ENCODE measurements at regions not wholly inside any gene's neighbourhood (a gene's known extent, or its start where the extent isn't known, plus 50 kb on each side); places are given as distances from the start of the nearest gene placed in this dataset.

DNA sequence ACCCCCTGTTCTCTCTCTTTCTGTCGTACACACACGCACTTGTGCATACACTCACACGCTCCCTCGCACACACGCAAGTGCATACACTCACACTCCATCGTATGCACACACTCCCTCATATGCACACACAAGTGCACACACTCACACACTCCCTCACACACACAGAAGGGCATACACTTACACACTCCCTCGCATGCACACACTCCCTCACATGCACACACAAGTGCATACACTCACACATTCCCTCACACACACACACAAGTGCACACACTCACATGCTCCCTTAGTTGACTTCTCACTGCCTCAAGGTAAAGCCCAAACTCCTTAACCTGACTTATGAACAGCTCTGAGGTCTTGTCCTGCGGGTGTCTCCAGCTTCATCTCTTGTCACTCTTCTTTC is 78.7 kb downstream of the NOG start:
- Histone ChIP-seq H3K4me1 (no peaks in the 10 kb centered on the region), H3K4me3 (no peak overlapping the region), H3K36me3 (no peaks in the 10 kb centered on the region), H3K27ac (no peak overlapping the region), H3K27me3 (peaks cover 0 to 24% of the 10 kb centered on the region in 2 donors), H3K9me3 (no peaks in the 10 kb centered on the region)
- 93% methylated on average over 8 of the region's 8 CpGs for WGBS, 2 donors
- TF ChIP-seq EP300 (IDR thresholded peaks at IDR 0.05) (no peak), POLR2A (IDR thresholded peaks at IDR 0.05) (no peak)
- TF ChIP-seq, protein P1, sequence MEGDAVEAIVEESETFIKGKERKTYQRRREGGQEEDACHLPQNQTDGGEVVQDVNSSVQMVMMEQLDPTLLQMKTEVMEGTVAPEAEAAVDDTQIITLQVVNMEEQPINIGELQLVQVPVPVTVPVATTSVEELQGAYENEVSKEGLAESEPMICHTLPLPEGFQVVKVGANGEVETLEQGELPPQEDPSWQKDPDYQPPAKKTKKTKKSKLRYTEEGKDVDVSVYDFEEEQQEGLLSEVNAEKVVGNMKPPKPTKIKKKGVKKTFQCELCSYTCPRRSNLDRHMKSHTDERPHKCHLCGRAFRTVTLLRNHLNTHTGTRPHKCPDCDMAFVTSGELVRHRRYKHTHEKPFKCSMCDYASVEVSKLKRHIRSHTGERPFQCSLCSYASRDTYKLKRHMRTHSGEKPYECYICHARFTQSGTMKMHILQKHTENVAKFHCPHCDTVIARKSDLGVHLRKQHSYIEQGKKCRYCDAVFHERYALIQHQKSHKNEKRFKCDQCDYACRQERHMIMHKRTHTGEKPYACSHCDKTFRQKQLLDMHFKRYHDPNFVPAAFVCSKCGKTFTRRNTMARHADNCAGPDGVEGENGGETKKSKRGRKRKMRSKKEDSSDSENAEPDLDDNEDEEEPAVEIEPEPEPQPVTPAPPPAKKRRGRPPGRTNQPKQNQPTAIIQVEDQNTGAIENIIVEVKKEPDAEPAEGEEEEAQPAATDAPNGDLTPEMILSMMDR (IDR thresholded peaks at IDR 0.05): no peak
- DNase-seq (ENCODE audit: low spot score in 2 of 2): no peak

DNA sequence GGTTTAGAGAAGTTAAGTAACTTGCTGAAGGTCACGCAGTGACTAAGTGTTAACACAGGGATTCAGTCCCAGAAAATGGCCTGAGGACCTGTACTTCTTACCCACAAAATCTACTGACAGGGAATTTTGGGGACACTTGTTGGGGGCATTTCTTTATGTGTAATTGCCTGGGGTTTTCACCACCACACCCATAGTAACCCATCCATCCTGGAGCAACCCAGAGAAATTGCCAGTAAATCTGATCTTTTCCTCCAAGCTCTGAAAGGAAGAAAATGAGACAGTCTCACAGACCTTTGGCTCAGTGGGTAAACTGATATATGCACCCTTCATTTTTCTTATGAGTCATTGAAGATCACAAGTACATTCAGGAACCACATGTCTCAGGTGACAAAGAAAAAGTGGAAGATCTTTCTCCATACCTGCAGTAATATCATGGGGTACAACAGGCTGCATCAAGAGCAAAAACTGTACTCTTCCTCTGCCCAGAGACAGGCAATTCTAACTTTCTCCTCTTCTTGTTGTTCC is 81.0 kb downstream of the NOG start:
- Histone ChIP-seq H3K4me1 (peaks cover 0 to 11% (median 2%) of the 10 kb centered on the region in 4 donors), H3K27ac (no peak overlapping the region), H3K9me3 (no peaks in the 10 kb centered on the region), H3K36me3 (no peaks in the 10 kb centered on the region), H3K4me3 (no peak overlapping the region), H3K27me3 (peaks cover 0 to 42% of the 10 kb centered on the region in 2 donors)
- 95% methylated on average over 1 of the region's 1 CpG for WGBS, 2 donors
- DNase-seq (ENCODE audit: low spot score in 2 of 2): no peak
- TF ChIP-seq, protein P1 (IDR thresholded peaks at IDR 0.05): no peak
- no peak for TF ChIP-seq EP300 (IDR thresholded peaks at IDR 0.05)
- no peak for TF ChIP-seq POLR2A (IDR thresholded peaks at IDR 0.05)

DNA sequence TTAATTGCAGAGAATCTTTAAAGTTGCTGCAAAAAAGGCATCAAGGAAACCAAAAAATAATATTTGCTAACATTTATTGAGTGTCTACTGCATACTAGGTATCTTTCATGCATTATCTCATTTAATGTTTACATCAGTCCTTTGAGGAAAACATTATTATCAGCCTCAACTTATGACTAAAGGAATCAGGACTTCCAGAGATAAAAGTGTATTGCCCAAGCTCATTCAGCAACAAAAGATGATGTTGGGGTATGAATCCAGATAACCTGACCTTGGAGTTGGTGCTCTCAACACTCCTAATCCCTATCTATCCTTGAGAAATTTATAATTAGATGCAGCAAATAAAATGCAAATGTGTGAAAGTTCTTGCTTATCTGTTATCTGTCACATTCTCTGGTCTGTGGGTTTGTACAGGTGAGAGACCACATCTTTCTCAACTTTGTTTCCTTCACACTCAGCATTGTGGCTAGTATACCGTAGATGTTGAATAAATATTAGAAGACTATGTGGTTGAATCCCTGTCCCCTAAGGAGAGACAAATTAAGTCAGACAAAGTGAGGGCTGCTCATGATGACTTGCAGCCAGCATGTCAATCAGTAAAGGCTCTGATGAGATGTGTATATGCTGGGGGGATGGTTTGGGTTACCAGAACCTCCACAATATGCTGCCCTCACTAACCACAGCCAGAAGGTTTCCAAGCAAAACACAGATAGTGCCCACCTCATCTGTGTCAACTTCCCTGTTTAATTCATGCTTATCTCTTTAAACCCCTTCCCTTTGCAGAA is 82.6 kb downstream of the NOG start:
- H3K4me1 ChIP-seq: peaks cover 0 to 11% (median 2%) of the 10 kb centered on the region in 4 donors
- no peak overlapping the region for H3K4me3 ChIP-seq
- H3K36me3 ChIP-seq: no peaks in the 10 kb centered on the region
- H3K27me3 ChIP-seq: peaks cover 0 to 45% of the 10 kb centered on the region in 2 donors
- TF ChIP-seq POLR2A (IDR thresholded peaks at IDR 0.05): no peak
- TF ChIP-seq, protein P1 (IDR thresholded peaks at IDR 0.05): no peak
- no peak for TF ChIP-seq EP300 (IDR thresholded peaks at IDR 0.05)
- no peak for DNase-seq (ENCODE audit: low spot score in 2 of 2)
- 71 to 81% methylated on average over 1 of the region's 1 CpG for WGBS, 2 donors
- no peak overlapping the region for H3K27ac ChIP-seq
- H3K9me3 ChIP-seq: no peaks in the 10 kb centered on the region

DNA sequence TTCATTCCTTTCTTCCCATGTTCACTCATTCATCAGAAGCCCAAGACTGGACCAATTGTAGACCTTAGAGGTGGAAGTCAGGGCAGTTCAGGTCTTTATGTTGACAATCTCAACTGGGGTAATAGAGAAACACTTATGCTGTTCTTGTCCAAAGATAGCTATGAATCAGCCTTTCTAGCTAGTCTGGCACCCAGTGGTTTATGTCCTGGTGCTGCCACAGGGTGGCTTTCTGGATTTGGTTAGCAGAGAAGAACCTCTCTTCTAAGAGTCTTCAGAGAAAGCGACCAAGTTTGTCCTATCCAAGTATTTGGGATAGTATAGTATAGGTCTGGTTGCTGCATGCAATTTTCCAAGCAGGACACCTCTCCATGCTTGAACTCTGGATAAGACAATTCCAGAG is 83.3 kb downstream of the NOG start:
- H3K27ac ChIP-seq: no peak overlapping the region
- no peaks in the 10 kb centered on the region for H3K9me3 ChIP-seq
- DNase-seq (ENCODE audit: low spot score in 2 of 2): no peak
- no peak overlapping the region for H3K4me3 ChIP-seq
- no peaks in the 10 kb centered on the region for H3K36me3 ChIP-seq
- H3K27me3 ChIP-seq: peaks cover 0 to 48% of the 10 kb centered on the region in 2 donors
- 86 to 95% methylated on average over 1 of the region's 1 CpG for WGBS, 2 donors
- H3K4me1 ChIP-seq: peaks cover 0 to 11% (median 2%) of the 10 kb centered on the region in 4 donors
- TF ChIP-seq EP300 (IDR thresholded peaks at IDR 0.05): no peak
- TF ChIP-seq, protein P1 (IDR thresholded peaks at IDR 0.05): no peak
- TF ChIP-seq POLR2A (IDR thresholded peaks at IDR 0.05): no peak

All from tibial nerve (tissue), 4 donors.